ENCODE measurements at regions not wholly inside any gene's neighbourhood (a gene's known extent, or its start where the extent isn't known, plus 50 kb on each side); places are given as distances from the start of the nearest gene placed in this dataset.

- no peaks in the 10 kb centered on the region for H3K27me3 ChIP-seq (ENCODE audit: control insufficient read depth, insufficient read depth, low read length)
- no peak for DNase-seq (ENCODE audit: low read depth in 4 of 6, low spot score in 6 of 6)
- WGBS (ENCODE audit: insufficient coverage): no CpG with 5 or more reads among the region's 3 CpGs
- H3K4me3 ChIP-seq (ENCODE audit: low read depth, low read length): no peak overlapping the region
- H3K36me3 ChIP-seq (ENCODE audit: control insufficient read depth, insufficient read depth, low read length): no peaks in the 10 kb centered on the region
- H3K4me1 ChIP-seq (ENCODE audit: control insufficient read depth, insufficient read depth, low read length): no peaks in the 10 kb centered on the region
- no peaks in the 10 kb centered on the region for H3K9me3 ChIP-seq (ENCODE audit: control insufficient read depth, insufficient read depth, low read length)
- no peak overlapping the region for H3K27ac ChIP-seq (ENCODE audit: low read depth, low read length)
Measured at GRCh38 chr6:141259091-141259490, 873.6 kb upstream of the GJE1 start.

- H3K4me3 ChIP-seq (ENCODE audit: low read depth, low read length): no peak overlapping the region
- no peak for DNase-seq (ENCODE audit: low read depth in 4 of 6, low spot score in 6 of 6)
- no peaks in the 10 kb centered on the region for H3K4me1 ChIP-seq (ENCODE audit: control insufficient read depth, insufficient read depth, low read length)
- WGBS (ENCODE audit: insufficient coverage): 93% methylated on average over 3 of the region's 5 CpGs
- no peaks in the 10 kb centered on the region for H3K9me3 ChIP-seq (ENCODE audit: control insufficient read depth, insufficient read depth, low read length)
- H3K27ac ChIP-seq (ENCODE audit: low read depth, low read length): no peak overlapping the region
- H3K27me3 ChIP-seq (ENCODE audit: control insufficient read depth, insufficient read depth, low read length): no peaks in the 10 kb centered on the region
- H3K36me3 ChIP-seq (ENCODE audit: control insufficient read depth, insufficient read depth, low read length): no peaks in the 10 kb centered on the region
Measured at GRCh38 chr6:141258516-141258915, 874.2 kb upstream of the GJE1 start.

GRCh38 chr6:141254336-141254735 is 878.4 kb upstream of the GJE1 start:
- H3K36me3 ChIP-seq (ENCODE audit: control insufficient read depth, insufficient read depth, low read length): no peaks in the 10 kb centered on the region
- WGBS (ENCODE audit: insufficient coverage): 97% methylated on average over 2 of the region's 3 CpGs
- no peaks in the 10 kb centered on the region for H3K4me1 ChIP-seq (ENCODE audit: control insufficient read depth, insufficient read depth, low read length)
- H3K4me3 ChIP-seq (ENCODE audit: low read depth, low read length): no peak overlapping the region
- no peaks in the 10 kb centered on the region for H3K9me3 ChIP-seq (ENCODE audit: control insufficient read depth, insufficient read depth, low read length)
- no peaks in the 10 kb centered on the region for H3K27me3 ChIP-seq (ENCODE audit: control insufficient read depth, insufficient read depth, low read length)
- no peak for DNase-seq (ENCODE audit: low read depth in 4 of 6, low spot score in 6 of 6)
- H3K27ac ChIP-seq (ENCODE audit: low read depth, low read length): no peak overlapping the region

- H3K4me1 ChIP-seq (ENCODE audit: control insufficient read depth, insufficient read depth, low read length): no peaks in the 10 kb centered on the region
- no peak overlapping the region for H3K4me3 ChIP-seq (ENCODE audit: low read depth, low read length)
- H3K36me3 ChIP-seq (ENCODE audit: control insufficient read depth, insufficient read depth, low read length): no peaks in the 10 kb centered on the region
- H3K27ac ChIP-seq (ENCODE audit: low read depth, low read length): no peak overlapping the region
- no peaks in the 10 kb centered on the region for H3K27me3 ChIP-seq (ENCODE audit: control insufficient read depth, insufficient read depth, low read length)
- 60% methylated on average over 2 of the region's 5 CpGs for WGBS (ENCODE audit: insufficient coverage)
- peak in 1 of 6 donors; percentile 44 for DNase-seq (ENCODE audit: low read depth in 4 of 6, low spot score in 6 of 6)
- H3K9me3 ChIP-seq (ENCODE audit: control insufficient read depth, insufficient read depth, low read length): no peaks in the 10 kb centered on the region
Measured at GRCh38 chr6:141252828-141253608, 879.7 kb upstream of the GJE1 start.

- H3K27ac ChIP-seq (ENCODE audit: low read depth, low read length): no peak overlapping the region
- no peaks in the 10 kb centered on the region for H3K4me1 ChIP-seq (ENCODE audit: control insufficient read depth, insufficient read depth, low read length)
- no peaks in the 10 kb centered on the region for H3K9me3 ChIP-seq (ENCODE audit: control insufficient read depth, insufficient read depth, low read length)
- no peaks in the 10 kb centered on the region for H3K36me3 ChIP-seq (ENCODE audit: control insufficient read depth, insufficient read depth, low read length)
- no peak overlapping the region for H3K4me3 ChIP-seq (ENCODE audit: low read depth, low read length)
- no peak for DNase-seq (ENCODE audit: low read depth in 4 of 6, low spot score in 6 of 6)
- no peaks in the 10 kb centered on the region for H3K27me3 ChIP-seq (ENCODE audit: control insufficient read depth, insufficient read depth, low read length)
Measured at GRCh38 chr6:141251286-141251685, 881.4 kb upstream of the GJE1 start.

GRCh38 chr6:141248021-141248799 is 884.5 kb upstream of the GJE1 start:
- no CpG with 5 or more reads among the region's 4 CpGs for WGBS (ENCODE audit: insufficient coverage)
- DNase-seq (ENCODE audit: low read depth in 4 of 6, low spot score in 6 of 6): peak in 1 of 6 donors; percentile 9

GRCh38 chr6:141244366-141244765 is 888.4 kb upstream of the GJE1 start:
- no CpG with 5 or more reads among the region's 2 CpGs for WGBS (ENCODE audit: insufficient coverage)
- H3K9me3 ChIP-seq (ENCODE audit: control insufficient read depth, insufficient read depth, low read length): no peaks in the 10 kb centered on the region
- no peaks in the 10 kb centered on the region for H3K4me1 ChIP-seq (ENCODE audit: control insufficient read depth, insufficient read depth, low read length)
- no peak overlapping the region for H3K27ac ChIP-seq (ENCODE audit: low read depth, low read length)
- H3K27me3 ChIP-seq (ENCODE audit: control insufficient read depth, insufficient read depth, low read length): no peaks in the 10 kb centered on the region
- no peak for DNase-seq (ENCODE audit: low read depth in 4 of 6, low spot score in 6 of 6)
- H3K36me3 ChIP-seq (ENCODE audit: control insufficient read depth, insufficient read depth, low read length): no peaks in the 10 kb centered on the region
- no peak overlapping the region for H3K4me3 ChIP-seq (ENCODE audit: low read depth, low read length)

More at GRCh38 chr6:141248021-141248799, 884.5 kb upstream of the GJE1 start:
- H3K27ac ChIP-seq (ENCODE audit: low read depth, low read length): no peak overlapping the region
- no peak overlapping the region for H3K4me3 ChIP-seq (ENCODE audit: low read depth, low read length)
- H3K27me3 ChIP-seq (ENCODE audit: control insufficient read depth, insufficient read depth, low read length): no peaks in the 10 kb centered on the region
- H3K36me3 ChIP-seq (ENCODE audit: control insufficient read depth, insufficient read depth, low read length): no peaks in the 10 kb centered on the region
- H3K4me1 ChIP-seq (ENCODE audit: control insufficient read depth, insufficient read depth, low read length): no peaks in the 10 kb centered on the region
- no peaks in the 10 kb centered on the region for H3K9me3 ChIP-seq (ENCODE audit: control insufficient read depth, insufficient read depth, low read length)

GRCh38 chr6:141242957-141243356 is 889.8 kb upstream of the GJE1 start:
- Histone ChIP-seq H3K9me3 (ENCODE audit: control insufficient read depth, insufficient read depth, low read length) (no peaks in the 10 kb centered on the region), H3K4me1 (ENCODE audit: control insufficient read depth, insufficient read depth, low read length) (no peaks in the 10 kb centered on the region), H3K27ac (ENCODE audit: low read depth, low read length) (no peak overlapping the region), H3K36me3 (ENCODE audit: control insufficient read depth, insufficient read depth, low read length) (no peaks in the 10 kb centered on the region), H3K4me3 (ENCODE audit: low read depth, low read length) (no peak overlapping the region), H3K27me3 (ENCODE audit: control insufficient read depth, insufficient read depth, low read length) (no peaks in the 10 kb centered on the region)
- whole genome bisulfite sequencing (ENCODE audit: insufficient coverage): no CpG with 5 or more reads among the region's 1 CpG
- DNase-seq (ENCODE audit: low read depth in 4 of 6, low spot score in 6 of 6): no peak

GRCh38 chr6:141229296-141229695 is 903.4 kb upstream of the GJE1 start:
- Histone ChIP-seq H3K4me1 (ENCODE audit: control insufficient read depth, insufficient read depth, low read length) (no peaks in the 10 kb centered on the region), H3K27ac (ENCODE audit: low read depth, low read length) (no peak overlapping the region), H3K9me3 (ENCODE audit: control insufficient read depth, insufficient read depth, low read length) (no peaks in the 10 kb centered on the region), H3K27me3 (ENCODE audit: control insufficient read depth, insufficient read depth, low read length) (no peaks in the 10 kb centered on the region), H3K36me3 (ENCODE audit: control insufficient read depth, insufficient read depth, low read length) (no peaks in the 10 kb centered on the region), H3K4me3 (ENCODE audit: low read depth, low read length) (no peak overlapping the region)
- DNase-seq (ENCODE audit: low read depth in 4 of 6, low spot score in 6 of 6): no peak

GRCh38 chr6:141218583-141218982 is 914.1 kb upstream of the GJE1 start:
- no peaks in the 10 kb centered on the region for H3K4me1 ChIP-seq (ENCODE audit: control insufficient read depth, insufficient read depth, low read length)
- DNase-seq (ENCODE audit: low read depth in 4 of 6, low spot score in 6 of 6): no peak
- H3K36me3 ChIP-seq (ENCODE audit: control insufficient read depth, insufficient read depth, low read length): no peaks in the 10 kb centered on the region

More at GRCh38 chr6:141218583-141218982, 914.1 kb upstream of the GJE1 start:
- H3K9me3 ChIP-seq (ENCODE audit: control insufficient read depth, insufficient read depth, low read length): peaks cover 8% of the 10 kb centered on the region
- H3K4me3 ChIP-seq (ENCODE audit: low read depth, low read length): no peak overlapping the region
- H3K27me3 ChIP-seq (ENCODE audit: control insufficient read depth, insufficient read depth, low read length): no peaks in the 10 kb centered on the region
- no peak overlapping the region for H3K27ac ChIP-seq (ENCODE audit: low read depth, low read length)
